GM18517 (cell line): ENCODE measurements at regions not wholly inside any gene's neighbourhood (a gene's known extent, or its start where the extent isn't known, plus 50 kb on each side); places are given as distances from the start of the nearest gene placed in this dataset.

Source experiments
- ATAC-seq: cut with Tn5 transposase; IDR thresholded peaks from one replicate; pipeline ENCODE4 v1.9.1; 2021; ENCODE audit warnings: mild to moderate bottlenecking, moderate library complexity; ENCODE audit not compliant: unreplicated experiment

GRCh38 chr7:25850735-25851134 lies 301.3 kb upstream of the NFE2L3 start:
- ATAC-seq, result no peak

DNA sequence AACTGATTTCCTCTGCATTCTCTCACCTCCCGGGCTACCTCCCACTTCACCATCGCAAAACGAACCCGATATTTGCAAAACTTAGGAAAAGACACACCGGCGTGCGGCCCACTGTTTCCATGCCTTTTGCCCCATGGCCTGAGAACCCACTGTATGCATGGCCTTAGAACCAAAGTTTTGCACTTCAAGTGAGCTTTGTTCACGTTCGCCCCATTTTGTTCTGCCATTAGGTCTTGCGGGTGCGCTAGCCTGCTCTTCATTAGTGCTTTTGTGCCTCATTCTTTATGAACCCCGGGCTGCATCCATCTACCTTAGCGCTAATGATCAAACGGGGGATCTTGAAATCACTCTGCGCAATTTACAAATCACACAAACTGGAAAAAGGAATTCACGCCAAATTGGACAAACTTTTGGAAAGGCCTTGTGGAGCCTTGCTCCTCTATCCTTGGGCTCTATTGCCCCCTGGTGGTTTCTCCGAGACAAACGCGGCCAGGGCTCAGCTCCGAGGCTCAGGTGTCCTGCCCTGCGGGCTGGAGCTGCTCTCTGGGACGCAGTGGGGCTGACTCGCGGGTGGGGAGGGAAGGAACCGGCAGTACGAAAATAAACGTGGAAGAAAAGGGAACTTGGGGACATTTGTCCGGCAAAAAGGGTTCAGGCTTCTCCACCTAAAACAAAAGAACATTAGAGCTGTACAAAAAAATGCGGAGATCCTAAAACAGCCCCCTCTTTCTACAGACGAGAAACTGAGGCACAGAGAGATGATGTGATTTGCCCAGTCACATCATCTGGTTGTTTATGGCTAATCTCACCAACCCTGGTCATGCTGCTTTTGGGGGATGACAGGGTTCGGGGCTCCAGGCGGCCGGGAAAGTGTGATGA lies 300.4 kb upstream of the NFE2L3 start:
- no peak for ATAC-seq

DNA sequence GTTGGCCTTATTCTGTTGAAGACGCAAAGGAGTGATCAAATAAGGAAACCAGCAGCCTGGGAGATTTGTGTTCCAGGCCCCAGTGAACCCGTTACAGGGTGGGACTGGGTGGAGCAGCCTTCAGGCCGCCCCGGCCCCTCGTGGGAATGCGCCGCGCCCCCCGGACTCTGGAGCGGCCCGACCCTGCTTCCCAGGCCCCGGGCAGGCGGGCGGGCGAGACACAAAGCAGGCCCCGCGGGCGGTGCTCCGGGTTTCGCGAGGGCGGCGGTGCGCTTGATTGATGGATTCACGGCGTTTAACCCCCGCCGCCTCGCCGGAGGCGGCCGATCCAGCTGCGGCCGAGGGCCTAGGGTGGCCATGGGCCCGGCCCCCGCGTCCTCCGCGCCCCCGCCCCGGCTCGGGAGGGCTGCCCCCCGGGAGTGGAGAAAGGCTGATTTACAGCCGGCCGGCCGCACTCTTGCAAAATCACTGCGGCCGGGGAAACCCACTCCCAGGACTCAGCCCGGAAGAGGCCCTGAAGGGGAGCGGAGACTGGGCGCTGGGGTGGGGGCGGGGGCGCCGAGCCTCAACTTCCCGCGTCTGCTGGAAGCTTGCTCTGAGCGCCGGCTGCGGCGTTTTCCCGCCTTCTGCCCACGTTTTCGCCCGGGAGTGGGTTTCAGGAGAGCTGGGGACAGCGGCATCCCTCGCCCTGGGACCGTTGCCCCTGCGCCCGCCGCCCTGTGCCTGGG lies 299.6 kb upstream of the NFE2L3 start:
- ATAC-seq, result no peak

- no peak for ATAC-seq
Measured at GRCh38 chr7:25852939-25853271, 299.1 kb upstream of the NFE2L3 start.

GRCh38 chr7:25853314-25853713 lies 298.7 kb upstream of the NFE2L3 start:
- ATAC-seq, result no peak

DNA sequence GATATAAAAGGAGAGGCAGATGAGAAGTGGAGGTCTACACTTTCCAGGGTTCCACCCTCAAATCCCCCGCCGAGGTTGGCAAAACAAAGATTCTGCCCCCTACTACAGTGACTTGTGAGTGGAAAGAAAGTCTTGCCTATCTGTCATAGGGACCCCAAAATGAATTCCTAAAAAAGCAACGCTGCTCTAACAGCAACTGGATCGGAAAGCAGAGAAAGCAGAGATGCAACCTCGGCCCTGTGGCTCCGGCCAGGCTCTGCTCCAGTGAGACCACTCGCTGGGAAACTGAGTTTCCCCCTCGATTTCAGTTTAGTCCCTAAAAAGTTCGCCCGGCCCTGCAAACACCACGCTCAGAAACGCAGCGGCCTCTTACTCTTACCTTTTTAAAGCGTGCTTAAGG lies 297.9 kb upstream of the NFE2L3 start:
- ATAC-seq, result no peak

GRCh38 chr7:25854608-25855497 lies 297.1 kb upstream of the NFE2L3 start:
- peak; percentile 31 for ATAC-seq

- ATAC-seq, result peak; percentile 12
Measured at GRCh38 chr7:25855854-25856782, 295.9 kb upstream of the NFE2L3 start.

GRCh38 chr7:25857376-25858067 lies 294.5 kb upstream of the NFE2L3 start:
- ATAC-seq, result no peak

GRCh38 chr7:25858200-25858524 lies 293.8 kb upstream of the NFE2L3 start:
- no peak for ATAC-seq

- ATAC-seq, result no peak
Measured at GRCh38 chr7:25858525-25859411, 293.2 kb upstream of the NFE2L3 start.

GRCh38 chr7:25859412-25860274 lies 292.4 kb upstream of the NFE2L3 start:
- ATAC-seq, result no peak

GRCh38 chr7:25860275-25861163 lies 291.5 kb upstream of the NFE2L3 start:
- ATAC-seq, result no peak

GRCh38 chr7:25861164-25861496 lies 290.9 kb upstream of the NFE2L3 start:
- ATAC-seq, result no peak

DNA sequence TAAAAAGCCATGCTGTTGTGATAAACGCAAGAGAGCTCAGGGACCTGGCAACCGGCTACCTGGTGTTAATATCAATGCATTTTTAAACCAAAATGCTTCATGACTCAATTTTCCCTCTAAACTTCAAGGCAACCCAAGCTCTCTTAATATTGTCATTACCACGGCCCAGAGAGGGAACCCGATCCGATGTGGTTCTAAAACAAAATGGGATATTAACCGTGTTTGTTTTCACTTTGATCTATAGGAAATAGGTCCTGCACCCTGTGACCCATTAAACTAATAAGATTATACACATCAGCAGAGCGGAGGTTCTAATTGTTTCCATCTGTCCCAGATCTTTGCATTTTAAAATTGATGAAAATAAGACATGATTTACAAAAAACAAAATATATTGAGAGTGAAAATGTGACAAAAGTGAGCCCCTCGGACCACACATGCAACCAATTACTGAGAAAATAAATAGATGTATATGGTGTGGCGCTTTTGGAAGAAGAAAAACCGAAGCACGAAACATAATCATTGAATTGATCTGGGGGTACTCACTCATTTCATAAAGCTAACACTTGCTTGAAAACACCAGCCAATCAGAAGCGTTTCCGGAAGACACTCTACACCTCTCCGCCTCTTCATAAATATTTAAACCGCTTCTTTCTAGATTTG lies 290.3 kb upstream of the NFE2L3 start:
- ATAC-seq, result no peak

GRCh38 chr7:25862261-25863004 lies 289.6 kb upstream of the NFE2L3 start:
- ATAC-seq, result peak; percentile 91
